H9 (cell line): ENCODE measurements at regions not wholly inside any gene's neighbourhood (a gene's known extent, or its start where the extent isn't known, plus 50 kb on each side); places are given as distances from the start of the nearest gene placed in this dataset.

Experiments
- DNase-seq: peaks from one replicate; pipeline ENCODE4 v3.0.0-alpha.2; 2017
- H2AFZ ChIP-seq: one replicate; pipeline ENCODE4 v1.6.1; 2013; ENCODE audit warnings: mild to moderate bottlenecking, low read length, control low read depth, moderate library complexity
- H2AK5ac ChIP-seq: 2 replicates; pipeline ENCODE4 v1.6.1; 2013; ENCODE audit warnings: low read length, control low read depth, mixed read lengths; ENCODE audit not compliant: insufficient read length
- H2BK120ac ChIP-seq: one replicate; pipeline ENCODE4 v1.6.1; 2013; ENCODE audit warnings: low read depth, mild to moderate bottlenecking, low read length, control low read depth, inconsistent platforms; ENCODE audit not compliant: poor library complexity, severe bottlenecking
- H2BK12ac ChIP-seq: 2 replicates; pipeline ENCODE4 v1.6.1; 2013; ENCODE audit warnings: low read length, control low read depth, mixed read lengths, low read depth; ENCODE audit not compliant: insufficient read length
- H2BK15ac ChIP-seq: 2 replicates; pipeline ENCODE4 v1.6.1; 2013; ENCODE audit warnings: low read depth, low read length, control low read depth
- H2BK20ac ChIP-seq: one replicate; pipeline ENCODE4 v1.6.1; 2013; ENCODE audit warnings: low read depth, mild to moderate bottlenecking, low read length, control low read depth, inconsistent platforms; ENCODE audit not compliant: poor library complexity, severe bottlenecking
- H2BK5ac ChIP-seq: 2 replicates; pipeline ENCODE4 v1.6.1; 2013; ENCODE audit warnings: low read length, control low read depth, mixed read lengths; ENCODE audit not compliant: insufficient read length
- H3K14ac ChIP-seq: 2 replicates; pipeline ENCODE4 v1.6.1; 2013; ENCODE audit warnings: low read length, control low read depth; ENCODE audit not compliant: insufficient read depth
- H3K18ac ChIP-seq: 2 replicates; pipeline ENCODE4 v1.6.1; 2013; ENCODE audit warnings: low read depth, mild to moderate bottlenecking, mixed read lengths, low read length, control low read depth; ENCODE audit not compliant: insufficient read length
- H3K23ac ChIP-seq: 2 replicates; pipeline ENCODE4 v1.6.1; 2013; ENCODE audit warnings: low read length, control low read depth, mixed read lengths, low read depth; ENCODE audit not compliant: insufficient read length
- H3K23me2 ChIP-seq: 2 replicates; pipeline ENCODE4 v1.6.1; 2013; ENCODE audit warnings: low read depth, mild to moderate bottlenecking, mixed read lengths, low read length, control low read depth; ENCODE audit not compliant: insufficient read length, poor library complexity, severe bottlenecking
- H3K27ac ChIP-seq: 2 replicates; pipeline ENCODE4 v1.5.1; 2013; ENCODE audit warnings: low read length, control low read depth, mixed read lengths, low read depth; ENCODE audit not compliant: insufficient read length
- H3K27me3 ChIP-seq: 2 replicates; pipeline ENCODE4 v1.6.1; 2013; ENCODE audit warnings: low read length, control low read depth, inconsistent platforms; ENCODE audit not compliant: insufficient read depth
- H3K4ac ChIP-seq: 2 replicates; pipeline ENCODE4 v1.6.1; 2013; ENCODE audit warnings: low read depth, mild to moderate bottlenecking, control low read depth, inconsistent platforms, low read length, moderate library complexity
- H3K4me1 ChIP-seq: 2 replicates; pipeline ENCODE4 v1.6.1; 2013; ENCODE audit warnings: low read length, control low read depth, inconsistent platforms; ENCODE audit not compliant: insufficient read depth
- H3K4me2 ChIP-seq: 2 replicates; pipeline ENCODE4 v1.6.1; 2013; ENCODE audit warnings: low read length, control low read depth, mixed read lengths; ENCODE audit not compliant: insufficient read length, insufficient read depth
- H3K56ac ChIP-seq: 2 replicates; pipeline ENCODE4 v1.6.1; 2013; ENCODE audit warnings: low read depth, mild to moderate bottlenecking, mixed read lengths, low read length, control low read depth; ENCODE audit not compliant: insufficient read length
- H3K79me1 ChIP-seq: 2 replicates; pipeline ENCODE4 v1.6.1; 2013; ENCODE audit warnings: low read depth, mild to moderate bottlenecking, moderate library complexity, low read length, control low read depth, inconsistent platforms; ENCODE audit not compliant: insufficient read depth, poor library complexity, severe bottlenecking
- H3K79me2 ChIP-seq: 2 replicates; pipeline ENCODE4 v1.6.1; 2013; ENCODE audit warnings: low read length, control low read depth, inconsistent platforms; ENCODE audit not compliant: insufficient read depth
- H3K9ac ChIP-seq: 2 replicates; pipeline ENCODE4 v1.6.1; 2013; ENCODE audit warnings: low read length, control low read depth, mixed read lengths; ENCODE audit not compliant: insufficient read length; ENCODE audit errors: extremely low read depth
- H3K9me3 ChIP-seq: one replicate; pipeline ENCODE4 v1.6.1; 2013; ENCODE audit warnings: low read depth, low read length, inconsistent platforms; ENCODE audit not compliant: control insufficient read depth
- H3T11ph ChIP-seq: one replicate; pipeline ENCODE4 v1.6.1; 2013; ENCODE audit warnings: mild to moderate bottlenecking, low read length, control low read depth, inconsistent platforms
- H4K20me1 ChIP-seq: one replicate; pipeline ENCODE4 v1.6.1; 2013; ENCODE audit not compliant: control insufficient read depth, insufficient read length, insufficient read depth
- H4K5ac ChIP-seq: 2 replicates; pipeline ENCODE4 v1.6.1; 2013; ENCODE audit warnings: low read depth, mild to moderate bottlenecking, mixed read lengths, low read length, control low read depth; ENCODE audit not compliant: insufficient read length
- H4K8ac ChIP-seq: replicated peaks from 2 replicates; pipeline ENCODE4 v1.6.1; 2013; ENCODE audit warnings: low read length, control low read depth, mixed read lengths, low read depth; ENCODE audit not compliant: insufficient read length
- H4K91ac ChIP-seq: 2 replicates; pipeline ENCODE4 v1.6.1; 2013; ENCODE audit warnings: low read depth, mild to moderate bottlenecking, moderate library complexity, mixed read lengths, low read length, control low read depth; ENCODE audit not compliant: insufficient read length
- H3K27ac Mint-ChIP-seq, 3 experiments: 2 replicates in 2 of 3; 3 replicates in 1 of 3; pipeline ENCODE4 v1.8.0; 2020 to 2021; ENCODE audit warnings: mixed read lengths in 3 of 3, mild to moderate bottlenecking in 1 of 3, moderate library complexity in 1 of 3
- H3K27me3 Mint-ChIP-seq: 2 replicates; pipeline ENCODE4 v1.8.0; 2021; ENCODE audit warnings: low read depth, mild to moderate bottlenecking, moderate library complexity, mixed read lengths
- H3K36me3 Mint-ChIP-seq, 3 experiments: 2 replicates in 2 of 3; 3 replicates in 1 of 3; pipeline ENCODE4 v1.8.0; 2020 to 2021; ENCODE audit warnings: low read depth in 3 of 3, mixed read lengths in 3 of 3; ENCODE audit not compliant: insufficient read depth in 1 of 3
- H3K4me1 Mint-ChIP-seq, 2 experiments: 2 replicates each; pipeline ENCODE4 v1.8.0; 2020; ENCODE audit warnings: mixed read lengths in 2 of 2
- H3K4me3 Mint-ChIP-seq, 2 experiments: 2 replicates in 1 of 2; 3 replicates in 1 of 2; pipeline ENCODE4 v1.8.0; 2020 to 2021; ENCODE audit warnings: mild to moderate bottlenecking in 2 of 2, mixed read lengths in 2 of 2, moderate library complexity in 1 of 2
- H3K9me3 Mint-ChIP-seq, 2 experiments: 2 replicates in 1 of 2; 3 replicates in 1 of 2; pipeline ENCODE4 v1.8.0; 2020; ENCODE audit warnings: mild to moderate bottlenecking in 2 of 2, mixed read lengths in 2 of 2, moderate library complexity in 1 of 2
- WGBS: extraction: QIAGEN DNeasy Blood & Tissue Kit; methylation state at CpG from one replicate; pipeline ENCODE4 v1.1.7; 2013; ENCODE audit warnings: missing lambda C conversion rate, low lambda C conversion rate, mixed read lengths; ENCODE audit not compliant: insufficient read length; ENCODE audit errors: extremely low coverage; 5-methylcytosine and 5-hydroxymethylcytosine counted together
- TF ChIP-seq, protein P1 (sequence below): fragments of 200-600 bp; sonication (generic); conservative IDR thresholded peaks from 3 replicates; pipeline ENCODE4 v1.8.0; 2021; ENCODE audit warnings: antibody characterized with exemption, mild to moderate bottlenecking

DNA sequence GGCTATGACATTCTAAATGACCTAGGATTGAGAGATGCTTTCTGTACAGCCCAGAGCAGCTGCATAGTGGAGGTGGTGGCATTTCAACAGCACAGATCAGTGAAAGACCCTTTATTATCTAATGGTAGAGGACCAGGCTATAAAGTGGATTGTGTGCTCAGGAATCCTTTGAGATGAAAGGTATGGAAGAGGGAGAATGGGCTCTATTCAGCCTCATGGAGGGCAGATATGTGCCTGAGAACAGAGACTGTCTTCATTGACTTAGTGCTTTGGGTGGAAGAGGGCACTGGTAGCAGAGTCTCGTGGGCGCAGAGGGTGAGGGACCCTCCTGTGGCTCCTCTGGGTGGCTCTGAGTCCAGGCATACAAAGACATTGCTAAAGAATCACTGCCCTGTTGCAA, 130.0 kb upstream of the SLC24A5 start:
- no peak for DNase-seq
- H3K9ac ChIP-seq = no peak overlapping the region
- Mint-ChIP-seq H3K27me3 (no peaks in the 10 kb centered on the region), H3K36me3 (no peaks in the 10 kb centered on the region), H3K4me3 (no peak overlapping the region), H3K27ac (no peak overlapping the region), H3K9me3 (no peaks in the 10 kb centered on the region), H3K4me1 (peaks cover 11 to 14% of the 10 kb centered on the region in 2 experiments)
- H4K8ac ChIP-seq = no peak overlapping the region
- no peak overlapping the region for H4K91ac ChIP-seq
- TF ChIP-seq, protein P1, sequence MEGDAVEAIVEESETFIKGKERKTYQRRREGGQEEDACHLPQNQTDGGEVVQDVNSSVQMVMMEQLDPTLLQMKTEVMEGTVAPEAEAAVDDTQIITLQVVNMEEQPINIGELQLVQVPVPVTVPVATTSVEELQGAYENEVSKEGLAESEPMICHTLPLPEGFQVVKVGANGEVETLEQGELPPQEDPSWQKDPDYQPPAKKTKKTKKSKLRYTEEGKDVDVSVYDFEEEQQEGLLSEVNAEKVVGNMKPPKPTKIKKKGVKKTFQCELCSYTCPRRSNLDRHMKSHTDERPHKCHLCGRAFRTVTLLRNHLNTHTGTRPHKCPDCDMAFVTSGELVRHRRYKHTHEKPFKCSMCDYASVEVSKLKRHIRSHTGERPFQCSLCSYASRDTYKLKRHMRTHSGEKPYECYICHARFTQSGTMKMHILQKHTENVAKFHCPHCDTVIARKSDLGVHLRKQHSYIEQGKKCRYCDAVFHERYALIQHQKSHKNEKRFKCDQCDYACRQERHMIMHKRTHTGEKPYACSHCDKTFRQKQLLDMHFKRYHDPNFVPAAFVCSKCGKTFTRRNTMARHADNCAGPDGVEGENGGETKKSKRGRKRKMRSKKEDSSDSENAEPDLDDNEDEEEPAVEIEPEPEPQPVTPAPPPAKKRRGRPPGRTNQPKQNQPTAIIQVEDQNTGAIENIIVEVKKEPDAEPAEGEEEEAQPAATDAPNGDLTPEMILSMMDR = no peak
- no peak overlapping the region for H3K14ac ChIP-seq
- H3K23me2 ChIP-seq = no peaks in the 10 kb centered on the region
- no peak overlapping the region for H3K18ac ChIP-seq
- H3K27me3 ChIP-seq = no peaks in the 10 kb centered on the region
- H4K20me1 ChIP-seq = no peaks in the 10 kb centered on the region
- H3K9me3 ChIP-seq = no peaks in the 10 kb centered on the region
- H2AFZ ChIP-seq = no peak overlapping the region
- H3K4me2 ChIP-seq = no peak overlapping the region
- no peak overlapping the region for H2BK120ac ChIP-seq
- no peak overlapping the region for H2BK15ac ChIP-seq
- no peak overlapping the region for H3K23ac ChIP-seq
- WGBS = no CpG with 5 or more reads among the region's 2 CpGs
- H2BK5ac ChIP-seq = no peak overlapping the region
- H3T11ph ChIP-seq = no peak overlapping the region
- no peak overlapping the region for H3K27ac ChIP-seq
- no peaks in the 10 kb centered on the region for H3K4me1 ChIP-seq
- no peaks in the 10 kb centered on the region for H3K79me1 ChIP-seq
- H3K56ac ChIP-seq = no peak overlapping the region
- no peak overlapping the region for H2AK5ac ChIP-seq
- H2BK20ac ChIP-seq = no peak overlapping the region
- no peak overlapping the region for H3K4ac ChIP-seq
- H2BK12ac ChIP-seq = no peak overlapping the region
- H4K5ac ChIP-seq = no peak overlapping the region
- H3K79me2 ChIP-seq = no peaks in the 10 kb centered on the region
